IMR-90 (cell line): ENCODE measurements at regions not wholly inside any gene's neighbourhood (a gene's known extent, or its start where the extent isn't known, plus 50 kb on each side); places are given as distances from the start of the nearest gene placed in this dataset.

Source experiments
- POLR2A ChIP-seq: IDR thresholded peaks from 2 replicates; pipeline ENCODE4 v1.6.1; 2012; ENCODE audit warnings: mild to moderate bottlenecking, low read depth, low read length
- TF ChIP-seq, protein P1 (sequence below): conservative IDR thresholded peaks from 2 replicates; pipeline ENCODE4 v1.5.1; 2012; ENCODE audit warnings: mild to moderate bottlenecking, low read depth, low read length, improper control_type of control experiment

DNA sequence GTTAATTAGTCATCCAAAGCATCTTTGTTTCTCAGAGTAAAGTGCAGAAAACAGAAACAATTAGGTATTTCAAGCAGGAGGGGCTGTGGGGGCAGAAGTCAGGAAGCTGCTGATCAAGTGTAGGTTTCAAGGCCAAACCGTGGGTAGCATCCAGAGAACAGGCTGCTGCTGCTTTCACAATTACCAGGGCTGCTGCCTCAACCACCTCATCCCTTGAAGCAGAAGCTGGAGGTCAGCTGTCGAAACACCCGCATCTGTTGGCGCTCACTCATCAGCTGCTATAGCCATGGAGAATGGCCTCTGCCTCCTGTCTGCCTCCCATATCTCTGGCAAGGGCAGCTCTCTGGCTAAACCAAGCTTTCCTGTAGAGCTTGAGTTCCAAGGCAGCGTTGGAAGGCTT lies 122.9 kb upstream of the OSMR start:
- TF ChIP-seq, protein P1, sequence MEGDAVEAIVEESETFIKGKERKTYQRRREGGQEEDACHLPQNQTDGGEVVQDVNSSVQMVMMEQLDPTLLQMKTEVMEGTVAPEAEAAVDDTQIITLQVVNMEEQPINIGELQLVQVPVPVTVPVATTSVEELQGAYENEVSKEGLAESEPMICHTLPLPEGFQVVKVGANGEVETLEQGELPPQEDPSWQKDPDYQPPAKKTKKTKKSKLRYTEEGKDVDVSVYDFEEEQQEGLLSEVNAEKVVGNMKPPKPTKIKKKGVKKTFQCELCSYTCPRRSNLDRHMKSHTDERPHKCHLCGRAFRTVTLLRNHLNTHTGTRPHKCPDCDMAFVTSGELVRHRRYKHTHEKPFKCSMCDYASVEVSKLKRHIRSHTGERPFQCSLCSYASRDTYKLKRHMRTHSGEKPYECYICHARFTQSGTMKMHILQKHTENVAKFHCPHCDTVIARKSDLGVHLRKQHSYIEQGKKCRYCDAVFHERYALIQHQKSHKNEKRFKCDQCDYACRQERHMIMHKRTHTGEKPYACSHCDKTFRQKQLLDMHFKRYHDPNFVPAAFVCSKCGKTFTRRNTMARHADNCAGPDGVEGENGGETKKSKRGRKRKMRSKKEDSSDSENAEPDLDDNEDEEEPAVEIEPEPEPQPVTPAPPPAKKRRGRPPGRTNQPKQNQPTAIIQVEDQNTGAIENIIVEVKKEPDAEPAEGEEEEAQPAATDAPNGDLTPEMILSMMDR = no peak
- TF ChIP-seq POLR2A = no peak
